OCI-LY3 (cell line): ENCODE measurements at regions not wholly inside any gene's neighbourhood (a gene's known extent, or its start where the extent isn't known, plus 50 kb on each side); places are given as distances from the start of the nearest gene placed in this dataset.

Experiments
- H2AFZ ChIP-seq: fragments of 200-600, 300-600 bp; shearing (Covaris generic); 2 replicates; pipeline ENCODE4 v1.6.0; 2014; ENCODE audit warnings: antibody characterized with exemption, low read depth, low read length
- H3K27ac ChIP-seq: fragments of 200-600, 300-600 bp; sonication (generic); 2 replicates; pipeline ENCODE4 v1.5.1; 2014; ENCODE audit warnings: mild to moderate bottlenecking, low read length, moderate library complexity, mixed read lengths
- H3K27me3 ChIP-seq: fragments of 200-600, 300-600 bp; sonication (generic); 2 replicates; pipeline ENCODE4 v1.6.1; 2014; ENCODE audit warnings: low read depth, low read length, mixed read lengths
- H3K36me3 ChIP-seq: fragments of 200-600, 300-600 bp; sonication (generic); replicated peaks from 2 replicates; pipeline ENCODE3; 2014; ENCODE audit warnings: low read depth, low read length, mixed read lengths
- H3K4me1 ChIP-seq: fragments of 300-600, 200-600 bp; sonication (generic); 2 replicates; pipeline ENCODE4 v1.6.1; 2014; ENCODE audit warnings: low read length, mixed read lengths
- H3K4me2 ChIP-seq: fragments of 200-600, 300-600 bp; sonication (generic); 2 replicates; pipeline ENCODE4 v1.6.1; 2014; ENCODE audit warnings: low read length, mixed read lengths
- H3K4me3 ChIP-seq: fragments of 300-600, 200-600 bp; sonication (generic); 2 replicates; pipeline ENCODE4 v1.5.1; 2014; ENCODE audit warnings: antibody characterized with exemption, mild to moderate bottlenecking, low read length, moderate library complexity
- H3K79me2 ChIP-seq: fragments of 300-600, 200-600 bp; shearing (Covaris generic); 2 replicates; pipeline ENCODE4 v1.6.1; 2014; ENCODE audit warnings: mild to moderate bottlenecking, low read length, mixed read lengths
- H3K9ac ChIP-seq: fragments of 300-600, 200-600 bp; shearing (Covaris generic); 2 replicates; pipeline ENCODE4 v1.6.0; 2014; ENCODE audit warnings: mild to moderate bottlenecking, low read length, moderate library complexity
- H3K9me3 ChIP-seq: fragments of 200-600, 300-600 bp; shearing (Covaris generic); 2 replicates; pipeline ENCODE4 v1.6.1; 2014; ENCODE audit warnings: low read length, mixed read lengths; ENCODE audit not compliant: insufficient read depth
- H4K20me1 ChIP-seq: fragments of 200-600, 300-600 bp; sonication (generic); 2 replicates; pipeline ENCODE4 v1.6.1; 2016; ENCODE audit warnings: low read length, mixed read lengths; ENCODE audit not compliant: insufficient read depth
- CTCF ChIP-seq: fragments of 200-600, 300-600 bp; sonication (generic); IDR thresholded peaks from 2 replicates; pipeline ENCODE4 v1.5.1; 2014; ENCODE audit warnings: antibody characterized with exemption, low read length, low read depth
- EZH2phosphoT487 ChIP-seq: fragments of 200-600 bp; shearing (Covaris generic); IDR thresholded peaks from 2 replicates; pipeline ENCODE4 v1.6.1; 2018; ENCODE audit warnings: antibody characterized with exemption, mixed run types, low read depth

DNA sequence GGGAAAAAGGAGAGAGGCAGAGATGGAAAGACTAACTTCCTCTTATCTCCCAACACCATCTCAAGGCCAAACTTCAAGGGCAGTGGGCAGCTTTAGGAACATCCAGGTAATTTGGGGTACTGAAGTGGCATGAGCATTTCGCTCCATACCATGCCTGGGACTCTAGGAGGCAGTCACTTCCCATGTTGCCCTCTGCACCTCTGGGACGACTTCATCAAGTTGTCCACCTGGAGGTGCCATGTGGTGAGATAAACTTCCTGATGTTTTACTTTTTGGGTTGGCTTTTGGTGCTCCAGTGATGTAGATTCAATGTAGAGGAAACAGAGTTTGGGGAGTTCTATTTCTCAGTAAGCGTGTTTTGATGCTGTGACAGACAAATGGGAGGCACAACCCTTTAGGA is 56.3 kb upstream of the UPP2 start:
- H3K9me3 ChIP-seq, result no peaks in the 10 kb centered on the region
- no peaks in the 10 kb centered on the region; the same call in 1 of the 2 replicates for H3K27me3 ChIP-seq
- H3K4me2 ChIP-seq, result no peak overlapping the region
- no peaks in the 10 kb centered on the region for H3K79me2 ChIP-seq
- H3K4me1 ChIP-seq, result no peaks in the 10 kb centered on the region
- no peak; the same call in 1 of the 2 replicates for TF ChIP-seq CTCF
- TF ChIP-seq EZH2phosphoT487, result no peak
- no peak overlapping the region for H3K4me3 ChIP-seq
- no peaks in the 10 kb centered on the region for H3K36me3 ChIP-seq
- no peak overlapping the region for H3K9ac ChIP-seq
- H4K20me1 ChIP-seq, result no peaks in the 10 kb centered on the region
- H3K27ac ChIP-seq, result no peak overlapping the region
- H2AFZ ChIP-seq, result no peak overlapping the region

DNA sequence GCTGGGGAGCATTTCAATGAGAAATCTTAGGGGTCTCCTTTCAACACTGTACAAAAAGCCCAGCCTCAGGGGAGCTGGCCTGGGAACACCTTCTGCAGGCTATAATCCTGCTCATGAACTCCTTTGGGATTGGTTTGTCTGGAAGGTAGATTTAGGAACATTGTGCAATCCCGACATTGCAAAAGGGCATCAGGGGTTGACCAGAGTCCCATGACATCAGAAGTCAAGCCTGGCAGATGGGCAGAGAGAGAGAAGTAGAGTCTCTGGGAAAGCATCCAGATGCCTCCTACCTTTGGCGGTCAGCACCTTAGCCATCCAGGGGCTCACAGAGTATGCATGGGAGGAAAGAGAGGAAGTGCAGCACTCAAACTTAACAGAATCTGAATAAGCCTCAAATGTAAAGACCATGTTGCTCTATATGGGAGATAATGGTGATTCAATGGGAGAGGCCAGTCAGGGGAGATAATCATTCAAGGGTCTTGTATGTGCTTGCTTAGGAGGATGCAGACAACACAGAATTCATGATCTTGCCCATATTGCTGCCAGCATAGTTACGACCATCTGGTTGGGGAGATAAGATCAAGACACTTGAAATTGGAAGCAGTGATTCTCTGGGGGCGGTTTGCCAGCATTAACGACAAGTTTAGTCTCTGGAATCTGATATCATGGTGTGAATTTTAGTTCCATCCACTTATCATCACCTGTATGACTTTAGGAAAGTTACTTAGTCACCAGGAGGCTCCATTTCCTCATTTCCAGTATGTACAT is 58.3 kb upstream of the UPP2 start:
- Histone ChIP-seq H3K9ac (no peak overlapping the region), H3K4me3 (no peak overlapping the region), H3K27me3 (no peaks in the 10 kb centered on the region; the same call in 1 of the 2 replicates), H3K79me2 (no peaks in the 10 kb centered on the region), H3K36me3 (no peaks in the 10 kb centered on the region), H3K4me2 (no peak overlapping the region), H3K4me1 (no peaks in the 10 kb centered on the region), H4K20me1 (no peaks in the 10 kb centered on the region), H2AFZ (no peak overlapping the region), H3K9me3 (no peaks in the 10 kb centered on the region), H3K27ac (no peak overlapping the region)
- TF ChIP-seq CTCF (no peak), EZH2phosphoT487 (no peak)

DNA sequence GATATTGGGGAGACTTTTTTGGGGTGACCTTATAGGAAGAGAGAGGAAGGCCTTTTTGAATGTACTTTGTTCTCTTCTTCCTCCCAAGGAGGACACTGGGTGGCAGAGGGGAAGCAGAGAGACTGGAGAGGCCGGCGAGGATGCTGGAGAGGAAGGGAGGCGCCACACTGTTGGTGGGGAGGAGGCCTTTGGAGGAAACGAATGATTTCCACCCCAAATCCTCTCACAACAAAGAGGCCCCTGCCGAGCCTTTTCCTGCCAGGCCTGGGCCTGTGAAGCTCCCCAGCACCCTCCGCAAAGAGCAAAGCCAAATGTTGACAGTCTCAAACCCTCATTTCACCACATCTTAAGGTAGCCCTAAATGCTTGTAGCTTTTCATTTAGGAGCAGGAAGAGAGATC is 59.0 kb upstream of the UPP2 start:
- Histone ChIP-seq H3K9ac (no peak overlapping the region), H3K9me3 (no peaks in the 10 kb centered on the region), H4K20me1 (no peaks in the 10 kb centered on the region), H2AFZ (no peak overlapping the region), H3K4me1 (no peaks in the 10 kb centered on the region), H3K79me2 (no peaks in the 10 kb centered on the region), H3K27me3 (no peaks in the 10 kb centered on the region; the same call in 1 of the 2 replicates), H3K4me2 (no peak overlapping the region), H3K36me3 (no peaks in the 10 kb centered on the region), H3K27ac (no peak overlapping the region), H3K4me3 (no peak overlapping the region)
- TF ChIP-seq CTCF (no peak), EZH2phosphoT487 (no peak)

GRCh38 chr2:158042245-158042644 is 59.4 kb upstream of the UPP2 start:
- no peak overlapping the region for H2AFZ ChIP-seq
- no peaks in the 10 kb centered on the region for H3K9me3 ChIP-seq
- no peak overlapping the region for H3K4me2 ChIP-seq
- no peak overlapping the region for H3K9ac ChIP-seq
- no peak for TF ChIP-seq CTCF
- no peak for TF ChIP-seq EZH2phosphoT487
- H3K36me3 ChIP-seq, result no peaks in the 10 kb centered on the region
- H3K4me3 ChIP-seq, result no peak overlapping the region
- H3K79me2 ChIP-seq, result no peaks in the 10 kb centered on the region
- H3K4me1 ChIP-seq, result no peaks in the 10 kb centered on the region
- no peaks in the 10 kb centered on the region for H4K20me1 ChIP-seq
- H3K27me3 ChIP-seq, result no peaks in the 10 kb centered on the region; the same call in 1 of the 2 replicates
- no peak overlapping the region for H3K27ac ChIP-seq
